COLO829 (cell line): ENCODE measurements at regions not wholly inside any gene's neighbourhood (a gene's known extent, or its start where the extent isn't known, plus 50 kb on each side); places are given as distances from the start of the nearest gene placed in this dataset.

ENCODE experiments used
- DNase-seq: peaks from one replicate; pipeline ENCODE4 v3.0.0; 2012; ENCODE audit warnings: low spot score

DNA sequence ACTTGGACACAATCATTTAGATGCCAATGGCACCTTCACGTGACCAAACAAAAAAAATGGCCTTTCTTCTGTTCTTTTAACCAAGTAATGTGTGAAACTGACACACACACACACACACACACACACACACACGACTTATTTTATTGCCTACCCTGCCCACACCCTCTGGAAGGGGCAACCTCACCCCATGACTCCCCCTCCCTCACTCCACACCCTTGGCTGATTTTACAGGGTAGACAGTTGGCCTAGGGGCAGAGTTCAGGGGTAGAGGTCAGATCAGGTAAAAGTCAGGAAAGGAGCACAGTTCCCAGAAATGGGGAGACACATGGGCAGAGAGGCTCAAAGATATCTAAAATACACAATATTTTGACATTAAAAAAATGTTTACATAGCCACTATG, 144.8 kb upstream of the GJB5 start:
- DNase-seq = no peak

DNA sequence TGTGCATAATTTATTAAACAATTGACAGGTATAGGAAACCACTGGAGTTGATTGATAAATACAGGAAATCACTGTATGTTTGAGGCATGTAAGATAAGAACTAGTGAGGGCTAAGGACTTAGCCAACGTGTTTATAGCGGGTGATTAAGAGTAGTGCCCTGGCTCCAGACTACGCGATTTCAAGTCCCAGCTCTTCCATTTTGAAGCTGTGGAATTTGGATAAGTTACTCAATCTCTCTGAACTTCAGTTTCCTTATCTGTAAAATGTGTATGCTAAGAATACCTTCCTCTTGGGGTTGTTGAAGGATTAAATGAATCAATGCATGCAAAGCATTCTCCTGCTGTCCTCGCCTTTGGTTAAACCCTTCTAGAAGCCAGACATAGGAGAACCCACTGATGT, 143.3 kb upstream of the GJB5 start:
- no peak for DNase-seq

DNA sequence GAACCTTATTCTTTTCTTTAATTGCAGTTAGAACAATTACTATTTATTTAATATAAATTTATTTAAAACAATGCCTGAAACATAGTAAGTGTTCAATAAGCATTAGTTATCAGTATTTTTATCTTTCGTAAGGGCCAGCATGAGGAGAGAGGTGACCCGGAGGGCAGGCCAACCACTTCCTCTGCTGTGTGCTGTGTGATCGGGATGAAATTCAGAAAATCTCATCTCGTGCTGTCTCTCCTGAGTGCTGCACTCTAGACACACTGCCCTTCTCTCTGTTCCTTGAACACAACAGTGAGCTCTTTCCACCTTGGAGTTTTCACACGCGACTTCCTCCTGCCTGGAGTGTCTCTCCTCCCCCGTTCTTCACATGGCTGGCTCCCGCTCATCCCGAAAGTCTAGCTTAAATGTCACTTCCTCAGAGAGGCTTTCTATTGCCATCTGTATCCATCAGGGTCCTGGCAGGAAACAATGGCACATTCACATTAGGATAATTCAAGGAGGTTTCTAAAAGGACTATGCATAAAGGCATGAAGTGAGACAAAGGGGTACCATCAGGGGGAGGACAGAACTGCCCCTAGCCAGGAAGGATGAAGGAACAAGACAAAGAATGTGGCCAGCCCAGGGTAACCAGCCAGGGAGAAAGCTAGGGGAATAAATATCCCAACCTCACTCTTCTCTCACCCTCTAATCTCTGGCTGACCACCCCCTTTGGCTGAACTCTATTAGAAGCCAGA, 142.6 kb upstream of the GJB5 start:
- DNase-seq = no peak

DNA sequence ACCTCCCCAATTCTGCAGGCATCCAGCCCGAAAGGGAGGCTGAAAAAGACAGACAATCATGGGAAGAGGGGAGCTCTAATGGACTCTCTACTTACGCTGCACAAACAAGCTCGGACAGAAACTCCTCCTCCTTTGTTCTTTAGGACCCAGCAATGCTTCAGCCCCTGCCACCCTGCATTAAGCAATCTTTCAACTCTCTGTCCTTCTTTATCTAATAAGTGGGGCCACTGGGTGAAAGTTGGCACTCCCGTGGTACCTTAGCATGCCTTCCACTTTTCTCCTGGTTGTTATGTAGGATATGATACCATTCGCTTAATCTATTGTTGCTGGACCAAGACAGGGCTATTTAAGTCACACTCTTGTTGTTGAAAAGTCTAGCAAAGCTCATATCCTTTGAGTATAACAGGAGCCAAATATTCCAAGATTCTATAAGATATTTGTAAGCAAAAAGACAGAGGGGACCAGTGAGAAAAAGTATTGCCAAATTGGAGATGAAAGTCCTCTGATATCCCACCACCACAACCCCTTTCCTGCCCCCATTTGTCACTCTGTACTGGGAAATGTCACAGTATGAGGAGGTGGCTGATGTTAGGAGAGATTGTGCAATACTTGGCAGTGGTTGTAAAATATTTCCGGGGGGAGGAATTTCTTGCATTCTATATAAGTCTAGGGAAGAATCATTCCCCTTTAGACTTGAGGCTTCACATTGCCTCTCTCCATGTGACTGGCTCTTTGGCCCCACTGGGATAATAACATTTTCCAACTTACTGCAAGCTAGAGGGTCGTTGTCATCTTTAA, 137.3 kb upstream of the GJB5 start:
- no peak for DNase-seq

- no peak for DNase-seq
These were observed 136.5 kb upstream of the GJB5 start for GRCh38 chr1:34618381-34618780.

DNA sequence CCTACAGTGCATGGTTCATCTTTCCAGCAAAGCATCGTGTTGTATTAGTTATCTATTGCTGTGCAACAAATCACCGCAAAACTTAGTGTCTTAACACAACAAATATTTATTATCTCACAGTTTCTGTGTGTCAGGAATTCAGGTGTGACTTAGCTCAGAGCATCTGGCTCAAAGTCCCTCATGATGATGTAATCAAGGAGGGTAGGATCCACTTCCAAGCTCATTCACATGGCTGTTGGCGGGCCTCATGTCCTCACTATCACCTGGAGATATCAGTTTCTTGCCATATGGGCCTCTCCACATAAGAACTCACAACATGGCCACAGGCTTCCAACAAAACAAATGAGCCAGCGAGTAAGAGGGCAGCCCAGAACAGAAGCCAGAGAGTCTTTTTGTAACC, 135.6 kb upstream of the GJB5 start:
- DNase-seq = no peak

DNA sequence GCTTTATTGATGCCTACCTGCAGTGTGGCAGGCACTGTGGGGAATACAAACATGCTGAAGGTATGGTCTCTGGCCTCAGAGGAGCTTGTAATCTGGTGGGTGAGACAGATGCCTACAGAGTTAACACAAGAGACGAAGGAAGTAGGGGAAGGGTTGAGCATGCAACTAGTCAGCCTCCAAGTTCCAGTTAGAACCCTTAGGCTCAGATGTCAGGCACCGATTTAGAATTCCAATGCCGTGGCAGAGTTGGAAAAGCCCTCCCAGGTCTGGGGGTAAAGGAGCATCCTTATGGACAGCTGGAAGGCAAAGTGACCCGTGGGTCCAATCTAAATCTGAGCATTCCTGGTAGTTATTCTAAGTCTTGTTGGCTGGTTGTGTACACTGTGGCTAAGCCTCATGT, 132.9 kb upstream of the GJB5 start:
- DNase-seq = no peak

DNA sequence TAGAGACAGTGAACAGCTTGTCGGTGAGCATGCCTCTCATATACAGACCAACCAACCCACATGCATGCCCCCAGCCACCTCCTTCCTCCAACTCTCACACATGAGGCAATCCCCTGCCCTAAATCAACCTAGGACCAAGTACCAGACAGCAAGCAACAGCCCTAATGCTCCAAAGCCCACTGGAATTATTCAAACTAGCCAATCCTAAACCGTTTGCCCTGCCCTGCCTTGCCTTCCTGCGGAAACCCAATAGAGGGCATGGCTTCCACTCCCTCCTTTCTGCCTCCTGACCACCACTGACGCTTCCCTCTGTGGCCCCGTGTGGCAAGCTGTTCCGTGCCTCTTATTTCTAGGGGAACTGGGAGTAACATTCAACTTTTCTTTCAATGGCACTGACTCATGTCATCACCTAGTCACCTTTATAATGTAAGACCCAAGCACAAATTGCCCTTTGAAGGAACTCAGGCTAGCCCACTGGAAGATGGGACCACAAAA, 129.3 kb upstream of the GJB5 start:
- no peak for DNase-seq

DNA sequence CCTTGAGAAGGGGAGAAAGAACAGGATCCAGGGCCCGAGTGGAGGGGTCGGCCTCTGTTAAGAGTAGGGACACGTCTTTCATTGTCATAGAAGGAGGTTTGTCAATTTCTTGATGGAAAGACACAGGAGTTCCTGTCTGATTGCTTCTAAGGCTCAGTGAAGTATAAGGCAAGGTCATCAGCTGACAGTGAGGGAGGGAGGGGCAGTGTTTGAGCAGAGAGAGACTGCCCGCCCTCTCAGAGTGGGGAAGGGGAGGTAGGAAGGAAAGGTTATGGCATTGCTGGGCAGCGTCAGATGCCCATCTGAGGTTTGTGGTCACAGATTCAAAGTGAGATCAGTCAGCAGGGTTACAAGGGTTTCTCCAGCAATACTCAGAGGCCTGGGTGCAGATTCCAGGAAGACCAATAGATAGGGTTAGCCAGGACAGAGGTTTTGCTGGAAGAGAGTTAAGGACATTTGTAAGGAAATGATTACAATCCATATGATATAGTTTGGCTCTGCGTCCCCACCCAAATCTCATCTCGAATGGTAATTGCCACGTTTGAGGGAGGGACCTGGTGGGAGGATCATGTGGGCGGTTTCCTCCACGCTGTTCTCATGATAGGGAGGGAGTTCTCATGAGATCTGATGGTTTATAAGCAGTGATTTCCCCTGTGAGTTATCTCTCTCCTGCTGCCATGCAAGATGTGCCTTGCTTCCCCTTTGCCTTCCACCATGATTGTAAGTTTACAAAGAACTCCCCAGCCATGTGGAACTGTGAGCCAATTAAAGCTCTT, 127.2 kb upstream of the GJB5 start:
- DNase-seq = no peak

DNA sequence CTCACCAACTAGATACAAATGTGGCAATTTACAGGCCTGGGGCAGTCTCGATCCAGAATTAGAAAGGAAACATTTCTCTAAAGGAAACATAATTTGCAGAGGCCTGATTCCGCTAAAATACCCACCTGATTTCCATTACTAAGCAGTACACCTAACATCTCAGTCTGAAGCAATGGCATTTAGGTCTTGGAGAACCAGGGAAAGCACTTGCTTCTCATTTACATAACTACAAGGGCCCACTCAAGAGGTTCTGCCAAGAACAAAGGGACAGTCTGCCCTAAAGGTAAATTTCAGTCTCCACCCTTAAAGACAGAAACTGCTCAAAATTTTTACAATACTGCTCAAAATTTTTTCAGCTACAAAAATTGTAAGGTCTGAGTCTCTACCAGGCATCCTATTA, 123.7 kb upstream of the GJB5 start:
- no peak for DNase-seq

DNA sequence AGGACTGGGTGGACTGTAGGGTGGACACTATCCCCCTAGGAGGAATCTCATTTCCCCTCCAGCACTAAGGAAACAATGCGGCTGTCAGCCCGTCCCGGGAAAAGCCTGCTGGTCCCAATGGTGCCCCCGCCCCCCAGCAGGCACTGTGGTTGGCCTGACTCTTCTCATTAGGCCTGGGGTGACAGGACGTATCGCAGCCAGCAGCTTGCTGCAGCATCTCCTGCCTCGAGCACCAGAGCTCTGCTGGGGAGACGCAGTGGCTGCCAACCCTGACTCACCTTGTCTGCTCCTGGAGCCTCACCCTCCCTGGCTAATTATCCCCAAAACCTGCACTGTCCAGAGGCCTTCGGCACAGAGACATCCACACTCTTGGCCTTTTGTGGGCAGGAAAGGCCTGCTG, 115.1 kb upstream of the GJB5 start:
- DNase-seq = no peak

- DNase-seq = no peak
These were observed 114.0 kb upstream of the GJB5 start for GRCh38 chr1:34640654-34641401.

- DNase-seq = no peak
These were observed 112.2 kb upstream of the GJB5 start for GRCh38 chr1:34642679-34643078.

- no peak for DNase-seq
These were observed 109.6 kb upstream of the GJB5 start for GRCh38 chr1:34645109-34645688.

GRCh38 chr1:34645919-34646318, 108.9 kb upstream of the GJB5 start:
- DNase-seq = no peak

DNA sequence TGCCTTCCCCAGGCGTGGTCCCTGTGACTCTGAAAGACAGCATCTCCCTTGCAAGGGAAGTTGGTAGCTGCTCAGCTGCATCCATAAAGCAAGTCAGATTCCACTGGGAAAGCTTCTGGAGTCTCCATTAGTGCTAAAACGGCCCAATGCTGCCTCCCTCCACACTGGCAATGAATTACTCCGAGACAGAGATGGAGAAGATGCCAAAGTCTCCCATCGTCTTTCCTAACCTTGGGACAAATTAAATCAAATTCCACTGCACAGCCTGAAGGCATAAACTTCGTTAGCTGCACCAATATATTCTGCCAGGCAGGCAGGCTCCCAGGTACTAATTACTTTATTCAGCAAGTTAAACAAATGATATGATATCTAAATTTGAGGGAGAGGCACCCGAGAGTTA, 106.3 kb upstream of the GJB5 start:
- no peak for DNase-seq

DNA sequence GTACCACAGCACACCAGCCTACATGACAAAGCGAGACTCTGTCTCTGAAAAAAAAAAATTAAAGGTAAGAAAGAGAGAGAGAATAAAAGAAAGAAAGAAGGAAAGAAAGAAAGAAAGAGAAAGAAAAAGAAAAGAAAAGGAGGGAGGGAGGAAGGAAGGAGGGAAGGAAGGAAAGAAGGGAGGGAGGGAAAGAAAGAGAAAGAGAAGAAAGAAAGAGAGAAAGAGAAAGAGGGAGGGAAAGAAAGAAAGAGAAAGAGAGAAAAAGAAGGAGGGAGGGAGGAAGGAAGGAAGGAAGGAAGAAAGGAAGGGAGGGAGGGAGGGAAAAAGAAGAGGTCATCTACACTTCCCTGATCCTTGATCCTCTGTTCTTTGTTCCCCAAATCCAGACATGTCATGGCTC, 104.8 kb upstream of the GJB5 start:
- DNase-seq = no peak

- no peak for DNase-seq
These were observed 104.0 kb upstream of the GJB5 start for GRCh38 chr1:34650800-34651199.

GRCh38 chr1:34653110-34653509, 101.7 kb upstream of the GJB5 start:
- DNase-seq = no peak

GRCh38 chr1:34655206-34655874, 99.5 kb upstream of the GJB5 start:
- DNase-seq = no peak

DNA sequence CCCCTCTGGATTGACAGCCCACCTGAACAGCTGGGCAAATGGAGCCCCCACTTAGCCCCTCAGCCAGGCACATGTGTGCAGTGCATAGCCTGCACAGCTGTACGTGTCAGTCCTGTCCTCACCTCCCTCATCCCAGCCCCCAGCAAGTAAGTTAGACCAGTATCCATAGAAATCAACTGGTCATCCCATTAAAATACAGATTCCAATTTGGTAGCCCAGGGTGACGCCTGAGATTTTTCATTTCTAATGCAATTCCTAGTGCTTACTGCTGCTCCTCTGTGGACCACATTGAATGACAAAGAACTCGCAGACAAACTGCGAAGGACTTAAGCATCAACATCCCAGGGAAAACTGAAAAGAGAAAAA, 99.0 kb upstream of the GJB5 start:
- no peak for DNase-seq
